A549 (cell line): ENCODE measurements at regions not wholly inside any gene's neighbourhood (a gene's known extent, or its start where the extent isn't known, plus 50 kb on each side); places are given as distances from the start of the nearest gene placed in this dataset.

Source experiments
- CHD2 ChIP-seq: fragments of 150-350 bp; IDR thresholded peaks from 2 replicates; pipeline ENCODE4 v1.6.1; 2014; ENCODE audit warnings: low read length; ENCODE audit not compliant: partially characterized antibody
- EHMT2 ChIP-seq: fragments of 200-600 bp; sonication (generic); IDR thresholded peaks from 2 replicates; pipeline ENCODE4 v1.6.1; 2016; ENCODE audit warnings: antibody characterized with exemption, low read depth, mild to moderate bottlenecking, moderate library complexity
- EP300 ChIP-seq, 2 experiments: fragments of >200 bp; sonication (Bioruptor Twin); formaldehyde crosslinking; IDR thresholded peaks; 2 replicates in 1 of 2; 3 replicates in 1 of 2; pipeline ENCODE4 v1.6.1; 2016 to 2017
- KDM1A ChIP-seq: fragments of 200-600 bp; sonication (generic); IDR thresholded peaks from 2 replicates; pipeline ENCODE4 v1.6.1; 2016; ENCODE audit warnings: low read depth, mild to moderate bottlenecking
- KDM5A ChIP-seq: fragments of 200-600 bp; sonication (generic); IDR thresholded peaks from 2 replicates; pipeline ENCODE4 v1.6.1; 2016; ENCODE audit warnings: antibody characterized with exemption, mild to moderate bottlenecking
- POLR2A ChIP-seq: IDR thresholded peaks from 2 replicates; pipeline ENCODE4 v1.6.1; 2012; ENCODE audit warnings: mild to moderate bottlenecking, low read length
- RFX5 ChIP-seq: fragments of 450-650 bp; IDR thresholded peaks from 2 replicates; pipeline ENCODE4 v1.7.1; 2014; ENCODE audit warnings: antibody characterized with exemption, mild to moderate bottlenecking, moderate library complexity
- TP53 ChIP-seq: fragments of 250-450 bp; sonication (Bioruptor Pico); IDR thresholded peaks from 2 replicates; pipeline ENCODE4 v1.5.0; 2021; ENCODE audit warnings: mild to moderate bottlenecking, moderate library complexity
- TF ChIP-seq, protein P1 (sequence below): fragments of >200 bp; sonication (Bioruptor Twin); formaldehyde crosslinking; IDR thresholded peaks from 3 replicates; pipeline ENCODE4 v1.5.1; 2016
- TF ChIP-seq, protein P2 (sequence below): fragments of 450-650 bp; IDR thresholded peaks from 2 replicates; pipeline ENCODE4 v1.6.1; 2014; ENCODE audit warnings: antibody characterized with exemption
- TF ChIP-seq, protein P3 (sequence below): IDR thresholded peaks from 2 replicates; pipeline ENCODE4 v1.6.1; 2012; ENCODE audit warnings: low read depth, borderline replicate concordance
- TF ChIP-seq, protein P4 (sequence below): fragments of 200-600 bp; sonication (generic); IDR thresholded peaks from 2 replicates; pipeline ENCODE4 v1.6.1; 2016; ENCODE audit warnings: antibody characterized with exemption, mild to moderate bottlenecking, moderate library complexity

DNA sequence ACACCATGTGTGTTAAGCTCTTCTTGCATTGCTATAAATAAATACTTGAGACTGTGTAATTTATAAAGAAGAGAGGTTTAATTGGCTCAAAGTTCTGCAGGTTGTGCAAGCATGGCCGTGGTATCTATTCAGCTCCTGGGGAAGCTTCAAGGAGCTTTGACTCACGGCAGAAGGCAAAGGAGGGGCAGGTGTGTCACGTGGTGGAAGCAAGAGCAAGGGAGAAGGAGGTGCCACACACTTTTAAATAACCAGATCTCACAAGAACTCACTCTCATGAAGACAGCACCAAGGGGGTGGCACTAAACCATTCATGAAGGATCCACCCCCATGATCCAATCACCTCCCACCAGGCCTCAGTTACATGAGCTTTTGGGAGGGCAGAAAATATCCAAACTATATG, 193.7 kb downstream of the ERMARD start:
- TF ChIP-seq, protein P1, sequence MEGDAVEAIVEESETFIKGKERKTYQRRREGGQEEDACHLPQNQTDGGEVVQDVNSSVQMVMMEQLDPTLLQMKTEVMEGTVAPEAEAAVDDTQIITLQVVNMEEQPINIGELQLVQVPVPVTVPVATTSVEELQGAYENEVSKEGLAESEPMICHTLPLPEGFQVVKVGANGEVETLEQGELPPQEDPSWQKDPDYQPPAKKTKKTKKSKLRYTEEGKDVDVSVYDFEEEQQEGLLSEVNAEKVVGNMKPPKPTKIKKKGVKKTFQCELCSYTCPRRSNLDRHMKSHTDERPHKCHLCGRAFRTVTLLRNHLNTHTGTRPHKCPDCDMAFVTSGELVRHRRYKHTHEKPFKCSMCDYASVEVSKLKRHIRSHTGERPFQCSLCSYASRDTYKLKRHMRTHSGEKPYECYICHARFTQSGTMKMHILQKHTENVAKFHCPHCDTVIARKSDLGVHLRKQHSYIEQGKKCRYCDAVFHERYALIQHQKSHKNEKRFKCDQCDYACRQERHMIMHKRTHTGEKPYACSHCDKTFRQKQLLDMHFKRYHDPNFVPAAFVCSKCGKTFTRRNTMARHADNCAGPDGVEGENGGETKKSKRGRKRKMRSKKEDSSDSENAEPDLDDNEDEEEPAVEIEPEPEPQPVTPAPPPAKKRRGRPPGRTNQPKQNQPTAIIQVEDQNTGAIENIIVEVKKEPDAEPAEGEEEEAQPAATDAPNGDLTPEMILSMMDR, result no peak
- no peak for TF ChIP-seq TP53 (CRISPR knock-in tag)
- TF ChIP-seq EHMT2, result no peak
- no peak for TF ChIP-seq POLR2A
- no peak for TF ChIP-seq EP300 (IDR thresholded peaks at IDR 0.05)
- TF ChIP-seq, protein P2, sequence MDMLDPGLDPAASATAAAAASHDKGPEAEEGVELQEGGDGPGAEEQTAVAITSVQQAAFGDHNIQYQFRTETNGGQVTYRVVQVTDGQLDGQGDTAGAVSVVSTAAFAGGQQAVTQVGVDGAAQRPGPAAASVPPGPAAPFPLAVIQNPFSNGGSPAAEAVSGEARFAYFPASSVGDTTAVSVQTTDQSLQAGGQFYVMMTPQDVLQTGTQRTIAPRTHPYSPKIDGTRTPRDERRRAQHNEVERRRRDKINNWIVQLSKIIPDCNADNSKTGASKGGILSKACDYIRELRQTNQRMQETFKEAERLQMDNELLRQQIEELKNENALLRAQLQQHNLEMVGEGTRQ, result no peak
- TF ChIP-seq CHD2, result no peak
- no peak for TF ChIP-seq KDM5A
- TF ChIP-seq, protein P3, sequence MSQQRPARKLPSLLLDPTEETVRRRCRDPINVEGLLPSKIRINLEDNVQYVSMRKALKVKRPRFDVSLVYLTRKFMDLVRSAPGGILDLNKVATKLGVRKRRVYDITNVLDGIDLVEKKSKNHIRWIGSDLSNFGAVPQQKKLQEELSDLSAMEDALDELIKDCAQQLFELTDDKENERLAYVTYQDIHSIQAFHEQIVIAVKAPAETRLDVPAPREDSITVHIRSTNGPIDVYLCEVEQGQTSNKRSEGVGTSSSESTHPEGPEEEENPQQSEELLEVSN, result no peak
- TF ChIP-seq, protein P4, sequence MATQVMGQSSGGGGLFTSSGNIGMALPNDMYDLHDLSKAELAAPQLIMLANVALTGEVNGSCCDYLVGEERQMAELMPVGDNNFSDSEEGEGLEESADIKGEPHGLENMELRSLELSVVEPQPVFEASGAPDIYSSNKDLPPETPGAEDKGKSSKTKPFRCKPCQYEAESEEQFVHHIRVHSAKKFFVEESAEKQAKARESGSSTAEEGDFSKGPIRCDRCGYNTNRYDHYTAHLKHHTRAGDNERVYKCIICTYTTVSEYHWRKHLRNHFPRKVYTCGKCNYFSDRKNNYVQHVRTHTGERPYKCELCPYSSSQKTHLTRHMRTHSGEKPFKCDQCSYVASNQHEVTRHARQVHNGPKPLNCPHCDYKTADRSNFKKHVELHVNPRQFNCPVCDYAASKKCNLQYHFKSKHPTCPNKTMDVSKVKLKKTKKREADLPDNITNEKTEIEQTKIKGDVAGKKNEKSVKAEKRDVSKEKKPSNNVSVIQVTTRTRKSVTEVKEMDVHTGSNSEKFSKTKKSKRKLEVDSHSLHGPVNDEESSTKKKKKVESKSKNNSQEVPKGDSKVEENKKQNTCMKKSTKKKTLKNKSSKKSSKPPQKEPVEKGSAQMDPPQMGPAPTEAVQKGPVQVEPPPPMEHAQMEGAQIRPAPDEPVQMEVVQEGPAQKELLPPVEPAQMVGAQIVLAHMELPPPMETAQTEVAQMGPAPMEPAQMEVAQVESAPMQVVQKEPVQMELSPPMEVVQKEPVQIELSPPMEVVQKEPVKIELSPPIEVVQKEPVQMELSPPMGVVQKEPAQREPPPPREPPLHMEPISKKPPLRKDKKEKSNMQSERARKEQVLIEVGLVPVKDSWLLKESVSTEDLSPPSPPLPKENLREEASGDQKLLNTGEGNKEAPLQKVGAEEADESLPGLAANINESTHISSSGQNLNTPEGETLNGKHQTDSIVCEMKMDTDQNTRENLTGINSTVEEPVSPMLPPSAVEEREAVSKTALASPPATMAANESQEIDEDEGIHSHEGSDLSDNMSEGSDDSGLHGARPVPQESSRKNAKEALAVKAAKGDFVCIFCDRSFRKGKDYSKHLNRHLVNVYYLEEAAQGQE, result no peak
- TF ChIP-seq RFX5, result no peak
- no peak for TF ChIP-seq KDM1A
